ENCODE measurements at regions not wholly inside any gene's neighbourhood (a gene's known extent, or its start where the extent isn't known, plus 50 kb on each side); places are given as distances from the start of the nearest gene placed in this dataset.
"Not testable (repeated sequence)": the region's sequence is repeated elsewhere in the genome, so short reads cannot be mapped to it uniquely, and the experiment has no call there.

- Histone ChIP-seq H3K4me2 (ENCODE audit: low read depth, low read length, poor library complexity, severe bottlenecking) (no peak overlapping the region), H3K27ac (ENCODE audit: low read depth, low read length) (no peak overlapping the region), H3K79me2 (ENCODE audit: insufficient read depth, low read length) (no peaks in the 10 kb centered on the region), H3F3A (ENCODE audit: insufficient read depth) (no peaks in the 10 kb centered on the region), H3K36me3 (ENCODE audit: low read length) (no peaks in the 10 kb centered on the region), H3K9me2 (replicated peaks; ENCODE audit: insufficient read depth, low read length) (no peaks in the 10 kb centered on the region), H3K9me3 (ENCODE audit: insufficient read depth, low read length) (no peaks in the 10 kb centered on the region; the same call in 1 of the 2 replicates), H2AFZ (ENCODE audit: low read depth, low read length, severe bottlenecking) (no peak overlapping the region), H3K4me3 (ENCODE audit: insufficient read depth, low read length, poor library complexity, severe bottlenecking) (no peak overlapping the region), H4K20me1 (ENCODE audit: low read depth, low read length) (no peaks in the 10 kb centered on the region), H3K27me3 (ENCODE audit: low read length) (no peaks in the 10 kb centered on the region), H3K9ac (ENCODE audit: low read length) (no peak overlapping the region)
- TF ChIP-seq EZH2phosphoT487 (conservative IDR thresholded peaks at IDR 0.05; ENCODE audit: low read length) (no peak), CTCF (IDR thresholded peaks at IDR 0.05; ENCODE audit: insufficient read depth, low read length, poor library complexity, severe bottlenecking) (no peak)
Observed at GRCh38 chr6:170037541-170038250, 253.2 kb downstream of the DLL1 start.

GRCh38 chr6:170036916-170037315 lies 254.0 kb downstream of the DLL1 start:
- H3K9me3 ChIP-seq (ENCODE audit: insufficient read depth, low read length), result no peaks in the 10 kb centered on the region; the same call in 1 of the 2 replicates
- no peak overlapping the region for H3K27ac ChIP-seq (ENCODE audit: low read depth, low read length)
- no peaks in the 10 kb centered on the region for H3K79me2 ChIP-seq (ENCODE audit: insufficient read depth, low read length)
- no peaks in the 10 kb centered on the region for H3F3A ChIP-seq (ENCODE audit: insufficient read depth)
- TF ChIP-seq CTCF (IDR thresholded peaks at IDR 0.05; ENCODE audit: insufficient read depth, low read length, poor library complexity, severe bottlenecking) (no peak), EZH2phosphoT487 (conservative IDR thresholded peaks at IDR 0.05; ENCODE audit: low read length) (no peak)
- H3K9me2 ChIP-seq (replicated peaks; ENCODE audit: insufficient read depth, low read length), result no peaks in the 10 kb centered on the region
- H4K20me1 ChIP-seq (ENCODE audit: low read depth, low read length), result no peaks in the 10 kb centered on the region
- H2AFZ ChIP-seq (ENCODE audit: low read depth, low read length, severe bottlenecking), result no peak overlapping the region
- H3K27me3 ChIP-seq (ENCODE audit: low read length), result no peaks in the 10 kb centered on the region
- no peak overlapping the region for H3K9ac ChIP-seq (ENCODE audit: low read length)
- H3K36me3 ChIP-seq (ENCODE audit: low read length), result no peaks in the 10 kb centered on the region
- no peak overlapping the region for H3K4me2 ChIP-seq (ENCODE audit: low read depth, low read length, poor library complexity, severe bottlenecking)
- H3K4me3 ChIP-seq (ENCODE audit: insufficient read depth, low read length, poor library complexity, severe bottlenecking), result no peak overlapping the region

- not testable (repeated sequence) for H3K9me3 ChIP-seq (ENCODE audit: insufficient read depth, low read length); H3K27ac ChIP-seq (ENCODE audit: low read depth, low read length); H2AFZ ChIP-seq (ENCODE audit: low read depth, low read length, severe bottlenecking); H3K4me2 ChIP-seq (ENCODE audit: low read depth, low read length, poor library complexity, severe bottlenecking); H3K27me3 ChIP-seq (ENCODE audit: low read length); H3K36me3 ChIP-seq (ENCODE audit: low read length); H3K9me2 ChIP-seq (replicated peaks; ENCODE audit: insufficient read depth, low read length); H3K9ac ChIP-seq (ENCODE audit: low read length); H3F3A ChIP-seq (ENCODE audit: insufficient read depth); H4K20me1 ChIP-seq (ENCODE audit: low read depth, low read length); H3K4me3 ChIP-seq (ENCODE audit: insufficient read depth, low read length, poor library complexity, severe bottlenecking); H3K79me2 ChIP-seq (ENCODE audit: insufficient read depth, low read length)
Observed at GRCh38 chr6:170036367-170036766, 254.5 kb downstream of the DLL1 start.

DNA sequence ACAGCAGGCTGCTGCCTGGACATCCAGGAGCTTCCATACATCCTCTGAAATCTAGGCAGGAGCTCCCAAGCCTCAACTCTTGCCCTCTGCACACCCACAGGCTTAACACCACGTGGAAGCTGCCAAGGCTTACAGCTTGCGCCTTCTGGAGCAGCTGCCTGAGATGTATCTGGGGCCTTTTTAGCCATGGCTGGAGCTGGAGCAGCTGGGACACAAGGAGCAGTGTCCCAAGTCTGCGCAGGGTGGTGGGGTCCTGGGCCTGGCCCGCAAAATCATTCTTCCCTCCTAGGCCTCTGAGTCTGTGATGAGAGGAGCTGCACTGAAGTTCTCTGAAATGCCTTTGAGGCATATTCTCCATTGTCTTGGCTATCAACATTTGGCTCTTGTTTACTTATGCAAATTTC lies 255.0 kb downstream of the DLL1 start:
- Histone ChIP-seq H3K36me3 (ENCODE audit: low read length) (no peaks in the 10 kb centered on the region), H2AFZ (ENCODE audit: low read depth, low read length, severe bottlenecking) (no peak overlapping the region), H3K79me2 (ENCODE audit: insufficient read depth, low read length) (no peaks in the 10 kb centered on the region), H3K9ac (ENCODE audit: low read length) (no peak overlapping the region), H3K27me3 (ENCODE audit: low read length) (no peaks in the 10 kb centered on the region), H3K4me3 (ENCODE audit: insufficient read depth, low read length, poor library complexity, severe bottlenecking) (no peak overlapping the region), H3K27ac (ENCODE audit: low read depth, low read length) (no peak overlapping the region), H3K9me2 (replicated peaks; ENCODE audit: insufficient read depth, low read length) (no peaks in the 10 kb centered on the region), H4K20me1 (ENCODE audit: low read depth, low read length) (no peaks in the 10 kb centered on the region), H3F3A (ENCODE audit: insufficient read depth) (no peaks in the 10 kb centered on the region), H3K4me2 (ENCODE audit: low read depth, low read length, poor library complexity, severe bottlenecking) (no peak overlapping the region), H3K9me3 (ENCODE audit: insufficient read depth, low read length) (no peaks in the 10 kb centered on the region; the same call in 1 of the 2 replicates)
- no peak for TF ChIP-seq CTCF (IDR thresholded peaks at IDR 0.05; ENCODE audit: insufficient read depth, low read length, poor library complexity, severe bottlenecking)
- no peak for TF ChIP-seq EZH2phosphoT487 (conservative IDR thresholded peaks at IDR 0.05; ENCODE audit: low read length)

Measured in SU-DHL-6 (cell line).